ENCODE measurements at regions not wholly inside any gene's neighbourhood (a gene's known extent, or its start where the extent isn't known, plus 50 kb on each side); places are given as distances from the start of the nearest gene placed in this dataset.
"Not testable (repeated sequence)": the region's sequence is repeated elsewhere in the genome, so short reads cannot be mapped to it uniquely, and the experiment has no call there.

DNA sequence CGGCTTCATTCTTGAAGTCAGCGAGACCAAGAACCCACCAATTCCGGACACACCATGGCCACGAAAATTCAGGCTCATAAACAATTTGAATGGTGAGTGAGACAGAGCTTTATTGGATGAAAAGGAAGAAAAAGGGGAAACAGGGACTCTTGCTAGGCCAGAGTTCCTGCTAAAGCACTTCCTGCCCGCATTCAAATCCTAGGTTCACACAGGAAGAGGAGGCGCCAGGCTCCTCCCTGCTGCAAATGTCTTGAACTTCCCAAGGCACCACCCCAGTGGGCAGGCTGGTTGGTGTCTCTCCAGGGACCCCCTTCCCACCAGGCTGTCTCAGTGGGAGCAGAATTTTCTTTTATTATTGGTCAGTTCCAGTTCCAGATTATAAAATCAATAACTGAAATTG, 121.2 kb downstream of the FSCB start:
- DNase-seq (ENCODE audit: low read depth) = no peak

DNA sequence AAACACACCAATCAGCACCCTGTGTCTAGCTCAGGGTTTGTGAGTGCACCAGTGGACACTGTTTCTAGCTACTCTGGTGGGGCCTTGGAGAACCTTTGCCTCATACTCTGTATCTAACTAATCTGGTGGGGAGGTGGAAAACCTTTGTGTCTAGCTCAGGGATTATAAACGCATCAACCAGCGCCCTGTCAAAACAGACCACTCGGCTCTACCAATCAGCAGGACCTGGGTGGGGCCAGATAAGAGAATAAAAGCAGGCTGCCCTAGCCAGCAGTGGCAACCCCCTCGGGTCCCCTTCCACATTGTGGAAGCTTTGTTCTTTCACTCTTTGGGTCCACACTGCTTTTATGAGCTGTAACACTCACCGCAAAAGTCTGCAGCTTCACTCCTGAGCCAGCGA, 121.8 kb downstream of the FSCB start:
- not testable (repeated sequence) for DNase-seq (ENCODE audit: low read depth)

DNA sequence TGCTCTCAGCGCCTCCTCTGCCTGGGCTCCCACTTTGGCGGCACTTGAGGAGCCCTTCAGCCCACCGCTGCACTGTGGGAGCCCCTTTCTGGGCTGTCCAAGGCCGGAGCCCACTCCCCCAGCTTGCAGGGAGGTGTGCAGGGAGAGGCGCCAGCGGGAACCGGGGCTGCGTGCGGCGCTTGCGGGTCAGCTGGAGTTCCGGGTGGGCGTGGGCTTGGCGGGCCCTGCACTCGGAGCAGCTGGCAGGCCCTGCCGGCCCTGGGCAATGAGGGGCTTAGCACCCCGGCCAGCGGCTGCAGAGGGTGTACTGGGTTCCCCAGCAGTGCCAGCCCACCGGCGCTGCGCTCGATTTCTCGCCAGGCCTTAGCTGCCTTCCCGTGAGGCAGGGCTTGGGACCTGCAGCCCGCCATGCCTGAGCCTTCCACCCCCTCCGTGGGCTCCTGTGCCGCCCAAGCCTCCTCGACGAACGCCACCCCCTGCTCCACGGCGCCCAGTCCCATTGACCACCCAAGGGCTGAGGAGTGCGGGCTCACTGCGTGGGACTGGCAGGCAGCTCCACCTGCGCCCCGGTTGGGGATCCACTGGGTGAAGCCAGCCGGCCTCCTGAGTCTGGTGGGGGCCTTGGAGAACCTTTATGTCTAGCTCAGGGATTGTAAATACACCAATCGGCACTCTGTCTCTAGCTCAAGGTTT, 122.3 kb downstream of the FSCB start:
- DNase-seq (ENCODE audit: low read depth) = not testable (repeated sequence)

DNA sequence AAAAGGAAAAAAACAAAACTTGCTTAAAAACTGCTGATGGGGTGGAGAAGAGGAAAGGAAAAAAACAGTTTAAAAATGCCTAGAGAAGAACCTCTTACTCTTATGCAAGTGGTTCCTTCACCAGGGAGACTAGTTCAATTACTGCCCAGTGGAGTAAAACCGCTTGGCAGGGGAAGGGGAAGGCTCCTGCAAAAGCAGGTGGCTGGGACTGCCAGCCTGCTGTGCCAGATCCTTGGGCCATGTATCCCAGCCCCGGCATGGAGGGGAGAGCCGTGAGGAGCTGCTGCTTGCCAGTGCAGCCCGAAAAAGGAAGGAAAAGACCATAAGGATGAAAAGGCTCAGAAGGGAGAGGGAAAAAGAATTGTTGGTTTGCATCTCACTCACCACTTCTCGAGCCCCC, 123.0 kb downstream of the FSCB start:
- no peak for DNase-seq (ENCODE audit: low read depth)

DNA sequence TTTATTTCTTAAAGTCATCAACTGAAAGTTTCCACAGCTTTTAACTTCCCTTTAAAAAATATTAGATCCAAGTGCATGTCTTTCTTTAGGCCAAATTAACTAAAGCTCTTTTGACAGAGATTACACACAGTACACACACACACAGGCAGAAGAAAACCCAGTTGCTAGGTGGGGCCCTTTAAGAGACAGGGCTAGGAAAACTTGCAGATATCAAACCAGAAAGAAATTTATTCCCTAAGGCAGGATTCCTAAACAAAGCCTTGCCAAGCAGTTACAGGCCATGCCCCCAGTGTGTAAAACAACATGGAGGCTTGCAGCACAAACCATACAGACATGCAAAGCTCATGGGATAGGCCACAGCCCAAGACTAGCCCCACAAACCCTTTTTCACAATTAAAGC, 123.4 kb downstream of the FSCB start:
- no peak for DNase-seq (ENCODE audit: low read depth)

DNA sequence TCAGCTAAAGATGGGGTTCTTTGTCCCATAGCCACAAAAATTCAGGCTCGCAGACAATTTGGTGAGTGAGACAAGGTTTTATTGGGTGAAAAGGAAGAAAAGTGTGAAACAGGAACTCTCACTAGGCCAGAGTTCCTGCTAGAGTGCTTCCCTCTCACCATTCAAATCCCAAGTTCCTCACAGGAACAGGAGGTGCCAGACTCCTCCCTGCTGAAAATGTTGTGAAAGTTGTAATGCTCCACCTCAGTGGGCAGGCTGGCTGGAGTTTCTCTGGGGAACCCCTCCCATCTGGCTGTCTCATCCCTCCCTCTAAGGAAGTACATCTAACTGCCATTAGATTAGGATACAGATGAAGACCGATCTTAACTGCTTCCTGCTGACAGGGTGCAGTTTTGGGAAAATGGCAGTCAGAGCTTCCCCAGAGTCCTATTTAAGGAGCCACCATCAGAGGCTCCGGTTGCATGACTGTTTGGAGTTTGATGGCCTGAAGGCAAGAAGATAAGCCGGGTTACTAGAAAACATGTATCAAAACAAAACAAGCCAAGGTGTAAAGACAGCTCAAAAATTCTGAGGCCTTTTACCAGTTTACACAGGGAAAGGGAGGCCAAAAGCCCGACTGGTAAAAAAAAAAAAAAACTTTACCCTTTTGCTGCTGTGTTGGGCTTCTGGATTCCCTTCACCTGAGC, 127.6 kb downstream of the FSCB start:
- peak; percentile 54 for DNase-seq (ENCODE audit: low read depth)

DNA sequence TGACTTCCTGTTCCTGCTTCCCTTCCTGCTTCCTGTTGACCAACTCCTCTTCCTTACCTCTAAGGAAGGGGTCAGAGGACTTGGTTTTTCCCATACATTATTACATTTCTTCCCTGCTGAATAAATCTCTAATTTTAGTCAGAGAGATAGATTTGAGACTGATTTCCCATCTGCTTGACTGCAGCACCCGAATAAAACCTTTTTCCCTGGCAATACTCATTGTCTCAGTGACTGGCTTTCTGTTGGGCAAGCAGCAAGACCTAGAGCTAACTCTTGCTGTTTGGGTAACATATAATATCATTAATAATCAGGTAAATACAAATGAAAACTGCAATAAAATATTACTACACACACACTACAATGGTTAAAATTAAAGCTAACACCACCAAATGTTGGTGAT, 132.2 kb downstream of the FSCB start:
- no peak for DNase-seq (ENCODE audit: low read depth)

DNA sequence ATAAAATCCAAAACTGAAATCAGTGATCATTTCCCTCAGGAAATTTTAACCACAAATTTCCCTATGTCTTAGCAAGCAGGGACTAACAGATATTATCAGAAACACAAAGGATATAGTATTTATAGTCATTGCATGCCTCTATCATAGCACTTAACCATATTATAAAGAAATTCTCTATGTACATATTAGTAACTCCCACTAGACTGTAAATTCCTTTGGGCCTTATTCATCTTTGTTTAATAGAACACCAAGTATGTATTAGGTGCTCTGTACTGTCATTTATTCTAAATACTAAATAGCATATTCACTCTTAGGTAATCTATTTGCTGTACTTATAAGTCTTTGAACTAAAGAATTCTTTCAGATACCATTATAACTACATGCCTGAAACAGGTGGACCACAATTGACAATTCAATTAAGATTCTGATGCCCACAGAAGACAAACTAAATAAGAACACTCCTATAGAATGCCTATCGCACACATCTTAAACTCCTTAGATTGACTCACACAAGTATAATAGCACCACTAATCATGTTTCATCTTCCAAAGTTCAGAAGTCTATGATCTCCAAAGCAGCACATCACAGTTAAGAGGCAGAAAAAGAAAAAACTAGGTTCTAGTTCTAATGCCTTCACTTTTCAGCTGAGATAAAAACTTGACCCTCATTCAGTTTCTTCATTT, 134.1 kb downstream of the FSCB start:
- no peak for DNase-seq (ENCODE audit: low read depth)

DNA sequence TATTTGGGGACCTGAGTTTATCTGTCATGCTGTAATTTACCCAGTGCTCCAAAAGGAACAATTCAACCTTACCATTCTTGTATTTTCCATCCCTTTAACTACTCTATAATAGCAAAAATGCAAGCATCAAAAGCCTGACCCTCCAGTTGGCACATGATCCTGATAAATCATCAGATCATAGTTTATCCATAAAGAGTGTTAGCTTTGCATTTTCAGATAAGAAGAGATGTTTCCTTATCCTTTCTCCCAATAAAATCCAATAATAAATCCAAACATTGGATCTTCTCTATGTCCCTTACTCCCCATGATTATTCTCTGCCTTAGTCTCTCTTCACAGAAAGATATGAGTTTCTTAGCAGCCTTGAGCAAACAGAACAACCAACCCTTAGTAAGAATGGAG, 134.9 kb downstream of the FSCB start:
- DNase-seq (ENCODE audit: low read depth) = no peak

DNA sequence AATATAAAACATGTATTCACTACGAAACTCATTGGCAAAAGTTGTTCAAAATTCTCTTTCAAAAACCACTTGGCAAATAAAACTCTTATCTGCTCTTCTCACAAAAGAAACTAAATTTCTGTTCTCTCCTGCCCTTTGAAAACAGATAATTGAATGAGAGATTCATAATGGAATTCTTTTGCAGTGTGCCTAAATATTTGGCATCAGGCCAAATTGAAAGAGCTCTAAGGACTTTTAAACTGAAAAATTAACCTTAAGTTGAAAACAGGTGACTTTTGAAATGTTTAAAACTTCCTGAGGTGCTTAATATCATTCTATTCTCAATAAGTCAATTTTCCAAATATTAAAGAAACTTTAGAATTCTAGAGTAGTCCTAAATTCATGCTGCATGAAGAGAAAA, 136.4 kb downstream of the FSCB start:
- DNase-seq (ENCODE audit: low read depth) = no peak

DNA sequence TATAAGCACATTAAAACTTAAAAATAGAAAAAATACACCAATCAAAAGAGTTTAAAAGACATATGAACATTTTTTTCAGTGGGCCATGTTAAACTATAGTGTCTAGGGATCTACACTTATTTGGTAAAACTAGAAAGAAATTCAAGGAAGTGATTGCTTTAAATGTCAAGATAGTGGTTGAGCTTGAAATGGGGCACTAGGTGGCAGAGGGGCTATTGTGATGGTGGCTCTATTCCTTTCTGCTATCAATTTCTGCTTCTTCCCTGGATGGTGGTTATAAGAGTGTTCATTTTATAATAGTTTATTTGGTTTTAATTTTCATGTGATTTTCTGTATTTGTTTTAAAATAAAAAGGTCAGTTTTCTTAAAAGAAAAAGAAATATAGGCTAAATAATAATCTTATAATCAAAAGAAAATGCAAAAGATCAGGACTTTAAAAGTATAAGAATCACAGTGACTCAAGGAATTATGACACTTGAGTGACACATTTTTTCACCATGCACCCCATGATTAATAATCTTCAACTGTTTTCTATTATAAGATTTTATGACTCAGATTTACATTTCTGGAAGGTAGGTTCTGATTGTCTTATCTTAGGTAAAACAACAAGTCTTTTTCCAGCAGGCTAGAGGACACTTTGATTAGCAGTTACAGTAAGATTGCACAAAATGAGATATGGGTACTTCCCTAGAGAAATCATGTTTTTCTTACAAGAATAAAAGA, 137.5 kb downstream of the FSCB start:
- DNase-seq (ENCODE audit: low read depth) = no peak

DNA sequence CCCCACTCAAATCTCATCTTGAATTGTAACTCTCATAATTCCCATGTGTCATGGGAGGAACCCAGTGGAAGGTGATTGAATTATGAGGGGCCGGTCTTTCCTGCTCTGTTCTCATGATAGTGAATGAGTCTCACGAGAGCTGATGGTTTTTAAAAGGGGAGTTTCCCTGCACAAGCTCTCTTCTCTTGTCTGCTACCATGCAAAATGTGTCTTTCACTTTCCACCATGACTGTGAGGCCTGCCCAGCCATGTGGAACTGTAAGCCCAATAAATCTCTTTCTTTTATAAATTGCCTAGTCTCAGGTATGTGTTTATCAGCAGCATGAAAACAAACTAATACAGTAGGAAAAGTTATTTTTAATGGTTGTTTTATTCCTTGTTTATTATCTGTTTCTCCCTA, 146.0 kb downstream of the FSCB start:
- no peak for DNase-seq (ENCODE audit: low read depth)

DNA sequence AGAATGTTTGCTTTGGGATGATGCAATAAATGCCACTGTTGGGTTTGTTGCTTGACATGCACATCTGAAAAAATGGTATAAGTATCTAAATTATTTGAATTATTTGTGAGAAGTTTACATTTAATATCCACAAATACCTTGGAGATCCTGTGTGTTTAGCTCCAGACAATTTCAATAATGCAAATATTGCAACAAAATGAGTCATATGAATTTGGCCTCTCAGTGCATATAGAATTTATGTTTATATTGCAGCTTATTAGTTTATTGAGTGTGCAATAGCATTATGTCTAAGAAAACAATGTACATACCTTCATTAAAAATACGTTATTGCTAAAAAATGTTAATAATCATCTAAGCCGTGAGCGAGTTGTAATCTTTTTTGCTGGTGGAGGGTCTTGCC, 153.3 kb downstream of the FSCB start:
- DNase-seq (ENCODE audit: low read depth) = no peak

DNA sequence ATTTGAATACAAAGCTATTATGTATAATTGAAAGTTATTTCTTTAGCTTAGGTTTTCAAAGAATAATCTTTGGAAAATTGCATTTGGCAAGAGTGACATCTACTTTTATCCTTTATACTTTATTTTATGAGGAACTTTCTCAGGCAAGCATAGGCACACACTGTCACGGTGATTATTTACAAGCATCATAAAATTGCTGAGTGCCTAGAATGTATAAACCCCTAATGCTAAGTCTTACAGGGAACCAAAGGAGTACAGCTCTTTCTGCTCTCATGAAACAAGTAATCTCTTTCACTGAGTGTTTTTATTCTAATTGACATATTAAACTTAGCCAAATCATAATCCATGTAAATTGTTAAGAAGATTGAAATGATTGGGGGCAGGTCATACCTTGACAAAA, 154.9 kb downstream of the FSCB start:
- DNase-seq (ENCODE audit: low read depth) = no peak

DNA sequence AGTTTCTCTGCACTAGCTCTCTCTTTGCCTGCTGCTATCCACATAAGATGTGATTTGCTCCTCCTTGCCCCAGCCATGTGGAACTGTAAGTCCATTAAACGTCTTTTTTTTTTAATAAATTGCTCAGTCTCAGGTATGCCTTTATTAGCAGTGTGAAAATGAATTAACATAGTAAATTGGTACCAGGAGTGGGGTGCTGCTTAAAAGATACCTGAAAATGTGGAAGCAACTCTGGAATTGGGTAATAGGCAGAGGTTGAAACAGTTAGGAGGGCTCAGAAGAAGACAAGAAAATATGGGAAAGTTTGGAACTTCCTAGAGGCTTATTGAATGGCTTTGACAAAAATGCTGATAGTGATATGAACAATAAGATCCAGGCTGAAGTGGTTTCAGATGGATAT, 159.8 kb downstream of the FSCB start:
- no peak for DNase-seq (ENCODE audit: low read depth)

DNA sequence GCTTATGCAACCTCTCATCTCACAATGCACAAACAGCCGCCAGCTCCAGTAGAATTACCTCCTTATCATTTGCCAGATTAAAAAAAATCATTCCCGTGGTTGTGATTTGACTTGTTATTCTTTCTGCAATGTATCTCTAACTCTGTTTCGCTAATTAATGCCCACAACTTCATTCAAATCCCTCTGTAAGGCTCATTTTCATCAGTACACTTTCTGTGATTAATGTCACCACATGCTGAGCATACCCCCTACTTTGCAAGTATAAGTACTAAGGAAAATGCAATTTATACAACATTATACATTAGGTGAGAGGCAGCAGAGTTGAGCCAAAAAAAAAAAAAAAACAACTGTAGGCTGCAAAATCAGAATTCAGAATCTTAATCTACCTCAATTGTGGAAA, 166.0 kb downstream of the FSCB start:
- no peak for DNase-seq (ENCODE audit: low read depth)

DNA sequence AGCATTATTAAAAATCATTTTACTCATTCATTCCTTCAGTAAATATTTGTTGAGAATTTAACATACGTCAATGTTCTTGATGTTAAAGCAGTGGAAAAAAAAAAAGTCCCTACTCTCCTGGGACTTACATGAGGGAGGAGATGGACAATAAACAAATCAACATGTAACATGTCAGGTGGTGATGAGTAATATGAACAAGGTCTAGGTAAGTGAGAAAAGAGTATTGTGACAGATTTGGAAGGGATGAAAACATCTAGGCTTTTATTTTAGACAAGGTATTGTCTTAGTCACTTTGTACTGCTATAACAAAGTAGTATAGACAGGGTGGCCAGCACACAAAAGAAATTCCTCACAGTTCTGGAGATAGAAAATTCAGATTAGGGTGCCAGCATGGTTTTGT, 167.2 kb downstream of the FSCB start:
- DNase-seq (ENCODE audit: low read depth) = no peak

DNA sequence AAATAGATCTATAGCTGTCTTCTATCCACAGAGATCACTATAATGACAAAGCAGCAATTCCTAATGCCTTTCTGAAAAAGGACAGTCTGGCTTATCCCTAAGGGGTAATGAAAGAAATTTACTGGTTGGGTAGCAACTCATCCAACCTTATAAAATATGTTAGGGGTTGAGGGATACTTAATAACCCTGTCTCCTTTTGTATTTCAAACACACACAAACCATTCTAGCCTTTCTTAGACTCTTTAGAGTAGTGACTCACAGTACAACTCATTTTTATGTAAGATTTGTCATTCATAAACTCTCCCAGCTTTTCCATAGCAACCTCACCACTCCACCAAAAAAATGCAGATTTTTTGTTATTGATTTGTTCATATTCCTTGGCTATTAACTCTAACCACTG, 167.9 kb downstream of the FSCB start:
- no peak for DNase-seq (ENCODE audit: low read depth)

DNA sequence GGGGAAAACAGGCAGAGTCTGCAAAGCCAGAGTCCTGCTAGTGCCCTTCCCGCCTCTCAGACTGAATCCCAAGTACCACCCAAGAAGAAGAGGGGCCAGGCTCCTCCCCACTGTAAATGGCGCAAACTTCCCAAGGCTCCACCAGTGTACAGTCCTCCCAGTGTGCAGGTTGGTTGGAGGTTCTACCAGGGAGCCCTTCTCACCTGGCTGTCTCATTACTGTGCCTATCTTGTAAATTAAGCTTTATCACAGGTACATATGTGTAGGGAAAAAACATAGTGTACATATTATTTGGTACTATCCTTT, 189.7 kb downstream of the FSCB start:
- DNase-seq (ENCODE audit: low read depth) = no peak

DNA sequence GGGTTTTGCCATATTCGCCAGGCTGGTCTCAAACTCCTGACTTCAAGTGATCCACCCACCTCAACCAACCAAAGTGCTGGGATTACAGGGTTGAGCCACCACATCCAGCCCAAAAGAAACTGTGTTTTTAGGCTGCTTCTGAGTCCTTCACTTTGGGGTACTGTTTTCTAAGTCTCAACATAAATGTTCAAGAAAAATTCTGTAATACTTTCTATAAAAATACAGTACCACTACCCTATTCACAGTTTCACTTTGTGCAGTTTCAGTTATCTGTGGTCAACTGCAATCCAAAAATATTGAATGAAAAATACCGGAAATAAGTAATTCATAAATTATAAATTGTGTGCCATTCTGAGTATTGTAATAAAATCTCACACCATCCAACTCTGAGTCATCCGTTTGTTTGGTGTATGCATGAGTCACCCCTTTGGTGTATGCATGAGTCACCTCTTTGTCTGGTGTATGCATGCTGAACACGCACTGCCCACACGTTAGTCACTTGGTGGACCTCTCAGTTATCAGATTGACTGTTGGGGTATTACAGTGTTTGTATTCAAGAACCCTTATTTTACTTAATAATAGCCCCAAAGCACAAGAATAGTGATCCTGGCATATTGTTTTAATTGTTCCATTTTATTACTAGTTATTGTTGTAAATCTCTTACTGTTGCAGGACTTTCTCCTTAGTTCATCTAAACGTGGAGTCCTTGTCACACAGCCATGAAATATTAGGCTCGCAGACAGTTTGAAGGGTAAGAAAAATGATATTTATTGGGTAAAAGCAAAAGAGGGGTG, 190.2 kb downstream of the FSCB start:
- no peak for DNase-seq (ENCODE audit: low read depth)

DNA sequence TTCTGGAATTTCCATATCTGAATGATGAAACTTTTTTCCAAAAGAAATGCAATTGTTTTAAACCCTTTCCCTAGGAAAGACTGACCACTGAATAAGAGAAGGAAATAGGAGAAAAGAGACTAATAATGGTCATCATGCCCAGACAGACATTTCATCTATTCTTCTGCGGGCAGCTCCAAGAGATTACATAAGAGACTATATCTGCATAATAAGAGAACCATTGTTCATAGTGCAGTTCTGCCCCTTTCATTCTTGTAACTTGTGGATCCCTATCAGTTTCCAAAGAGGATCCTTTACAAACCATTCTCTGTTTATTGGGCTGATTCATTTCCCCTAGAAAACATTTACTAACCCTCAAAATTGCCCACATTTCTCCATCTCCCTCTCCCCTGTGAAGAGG, 197.8 kb downstream of the FSCB start:
- DNase-seq (ENCODE audit: low read depth) = no peak

DNA sequence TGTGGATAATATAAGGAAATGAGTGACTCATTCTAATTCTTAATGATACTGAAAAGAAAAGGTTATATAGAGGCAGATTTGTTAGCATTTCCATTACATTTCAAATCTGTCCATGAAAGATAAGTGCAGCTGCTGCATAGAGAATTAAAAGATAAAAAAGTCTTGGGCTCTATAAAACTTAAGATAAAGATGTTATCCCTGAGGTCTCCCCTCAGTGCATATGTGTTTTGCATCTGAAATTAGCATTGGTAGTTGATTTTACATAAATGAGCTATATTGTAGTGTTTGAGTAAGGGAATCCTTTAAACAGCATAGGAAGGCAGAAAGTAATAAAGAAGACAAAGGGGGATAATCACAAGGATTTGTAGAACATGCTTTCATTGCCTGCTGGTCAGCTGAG, 206.2 kb downstream of the FSCB start:
- no peak for DNase-seq (ENCODE audit: low read depth)
